ENCODE measurements at regions not wholly inside any gene's neighbourhood (a gene's known extent, or its start where the extent isn't known, plus 50 kb on each side); places are given as distances from the start of the nearest gene placed in this dataset.
"Not testable (repeated sequence)": the region's sequence is repeated elsewhere in the genome, so short reads cannot be mapped to it uniquely, and the experiment has no call there.

- H3K56ac ChIP-seq (replicated peaks; ENCODE audit: insufficient read length, low read depth, low read length); H3K79me1 ChIP-seq (ENCODE audit: low read depth, low read length); H3K14ac ChIP-seq (ENCODE audit: insufficient read length); H4K5ac ChIP-seq (ENCODE audit: insufficient read length, low read depth, low read length); POLR2A ChIA-PET (ENCODE audit: partially characterized antibody); H2AK5ac ChIP-seq (ENCODE audit: low read depth, low read length); H3K9ac ChIP-seq (replicated peaks in 1 of 4; ENCODE audit: extremely low read depth in 1 of 4, low read depth in 3 of 4, low read length in 3 of 4); H3K4me2 ChIP-seq (ENCODE audit: insufficient read depth in 1 of 2, low read depth in 2 of 2, low read length in 2 of 2); H3K79me2 ChIP-seq (ENCODE audit: control insufficient read depth in 1 of 2, insufficient read depth in 2 of 2, low read length in 2 of 2); H3K4me3 ChIP-seq (ENCODE audit: extremely low read depth in 1 of 4, insufficient read depth in 2 of 4, low read depth in 3 of 4, low read length in 4 of 4); H3K36me3 ChIP-seq (ENCODE audit: control insufficient read depth in 2 of 4, insufficient read depth in 4 of 4, low read length in 3 of 4); H3K4me1 ChIP-seq (replicated peaks in 1 of 4; ENCODE audit: control insufficient read depth in 3 of 4, insufficient read depth in 4 of 4, low read length in 3 of 4); H3K23ac ChIP-seq (ENCODE audit: insufficient read length); H4K20me1 ChIP-seq (replicated peaks in 1 of 2; ENCODE audit: control insufficient read depth in 1 of 2, insufficient read depth in 2 of 2, low read length in 2 of 2); H3K4ac ChIP-seq (replicated peaks; ENCODE audit: insufficient read length, low read depth, low read length); H2BK20ac ChIP-seq (ENCODE audit: low read length); H3K18ac ChIP-seq (ENCODE audit: extremely low read depth, low read length); H4K91ac ChIP-seq (replicated peaks; ENCODE audit: insufficient read length, low read length); H4K8ac ChIP-seq (ENCODE audit: extremely low read depth, insufficient read depth, low read length); H3K27me3 ChIP-seq (replicated peaks in 1 of 4; ENCODE audit: control insufficient read depth in 3 of 4, extremely low read depth in 1 of 4, insufficient read depth in 3 of 4, low read length in 3 of 4); H2BK120ac ChIP-seq (replicated peaks; ENCODE audit: low read depth, low read length); H3K9me3 ChIP-seq (ENCODE audit: insufficient read depth in 2 of 2, low read depth in 1 of 2, low read length in 1 of 2); H3K23me2 ChIP-seq (ENCODE audit: low read depth, low read length); H2BK15ac ChIP-seq (ENCODE audit: low read length); H3K27ac ChIP-seq (ENCODE audit: low read depth, low read length); H2BK12ac ChIP-seq (ENCODE audit: low read depth, low read length); H2BK5ac ChIP-seq (ENCODE audit: low read depth, low read length): not testable (repeated sequence)
- WGBS, 2 experiments (ENCODE audit: extremely low coverage in 1 of 2, insufficient coverage in 1 of 2, insufficient read length in 1 of 2, insufficient replicate concordance in 2 of 2, low coverage in 1 of 2, low lambda C conversion rate in 2 of 2, missing lambda C conversion rate in 1 of 2): 65% methylated on average over 2 of the region's 2 CpGs; no CpG with 5 or more reads in 1 of the 2 experiments
- DNase-seq (ENCODE audit: low read depth in 1 of 2, low spot score in 2 of 2) (peak in 1 of 2 experiments; percentile 81), FAIRE-seq (peak; percentile 36)
- CTCF ChIA-PET (ENCODE audit: partially characterized antibody): interaction anchor here (0.7 to 3.7 kb wide), 35 partner anchors 9 to 394 kb away, joined by 3 to 23 read pairs (median 4); no protein-coding TSS in a partner anchor
- TF ChIP-seq RAD21 (IDR thresholded peaks at IDR 0.05 in 1 of 2, conservative IDR thresholded peaks at IDR 0.05 in 1 of 2; ENCODE audit: low read depth in 2 of 2, low read length in 2 of 2) (peak; percentile 49 to 57), CTCF (IDR thresholded peaks at IDR 0.05; ENCODE audit: control extremely low read depth in 1 of 3, insufficient read depth in 1 of 3, low read depth in 1 of 3, low read length in 3 of 3) (peak; percentile 45 to 68 (median 67))
- H2AFZ ChIP-seq (ENCODE audit: low read length): peak overlapping the region; percentile 98; the same call in 1 of the 2 replicates
Measured at GRCh38 chr1:61547302-61547701, 177.6 kb downstream of the TM2D1 start.
